Gastroesophageal sphincter (tissue), 4 donors: ENCODE measurements at regions not wholly inside any gene's neighbourhood (a gene's known extent, or its start where the extent isn't known, plus 50 kb on each side); places are given as distances from the start of the nearest gene placed in this dataset.

ENCODE experiments used
- ATAC-seq: fragments of 150-250 bp; one replicate; pipeline ENCODE4 v1.9.1; 2016; ENCODE audit warnings: mild to moderate bottlenecking, moderate library complexity
- H3K27ac ChIP-seq, 4 donors: fragments of 200-600 bp; sonication (generic) in 3 of 4; 1 replicate in 3 of 4; 2 replicates in 1 of 4; pipeline ENCODE4 v1.5.1; 2016 to 2019
- H3K27me3 ChIP-seq: fragments of 200-600 bp; sonication (generic); one replicate; pipeline ENCODE4 v1.5.1; 2019
- H3K36me3 ChIP-seq, 2 donors: fragments of 200-600 bp; sonication (generic); one replicate each; pipeline ENCODE4 v1.5.1; 2019; ENCODE audit warnings: control low read depth in 1 of 2
- H3K4me1 ChIP-seq, 3 donors: fragments of 200-600 bp; sonication (generic); 1 replicate in 2 of 3; 2 replicates in 1 of 3; pipeline ENCODE4 v1.5.1; 2016 to 2019; ENCODE audit warnings: control low read depth in 2 of 3
- H3K4me3 ChIP-seq, 2 donors: fragments of 200-600 bp; sonication (generic); one replicate each; pipeline ENCODE4 v1.5.1; 2019; ENCODE audit warnings: mild to moderate bottlenecking in 1 of 2, moderate library complexity in 1 of 2
- H3K9me3 ChIP-seq, 3 donors: fragments of 200-600 bp; sonication (generic); one replicate each; pipeline ENCODE4 v1.5.1; 2017 to 2019; ENCODE audit warnings: control low read depth in 2 of 3
- EP300 ChIP-seq: sonication (generic); formaldehyde crosslinking; IDR thresholded peaks from one replicate; pipeline ENCODE4 v1.6.1; 2017; ENCODE audit warnings: antibody characterized with exemption, mild to moderate bottlenecking
- POLR2A ChIP-seq, 2 donors: fragments of 450-650 bp; IDR thresholded peaks; one replicate each; pipeline ENCODE4 v1.6.1; 2017; ENCODE audit warnings: antibody characterized with exemption in 2 of 2, mild to moderate bottlenecking in 2 of 2, moderate library complexity in 1 of 2
- POLR2AphosphoS5 ChIP-seq: sonication (generic); formaldehyde crosslinking; IDR thresholded peaks from one replicate; pipeline ENCODE4 v1.6.1; 2017; ENCODE audit warnings: antibody characterized with exemption
- WGBS, 2 donors: methylation state at CpG; one replicate each; pipeline ENCODE4 v1.1.5; 2018; ENCODE audit warnings: low coverage in 1 of 2; 5-methylcytosine and 5-hydroxymethylcytosine counted together
- TF ChIP-seq, protein P1 (sequence below), 4 experiments: fragments of 200-600 bp in 2 of 4; fragments of 450-650 bp in 2 of 4; sonication (generic) in 1 of 4; IDR thresholded peaks; one replicate each; pipeline ENCODE4 v1.5.1; 2017 to 2019; ENCODE audit warnings: antibody characterized with exemption in 4 of 4, mild to moderate bottlenecking in 2 of 4, moderate library complexity in 2 of 4

DNA sequence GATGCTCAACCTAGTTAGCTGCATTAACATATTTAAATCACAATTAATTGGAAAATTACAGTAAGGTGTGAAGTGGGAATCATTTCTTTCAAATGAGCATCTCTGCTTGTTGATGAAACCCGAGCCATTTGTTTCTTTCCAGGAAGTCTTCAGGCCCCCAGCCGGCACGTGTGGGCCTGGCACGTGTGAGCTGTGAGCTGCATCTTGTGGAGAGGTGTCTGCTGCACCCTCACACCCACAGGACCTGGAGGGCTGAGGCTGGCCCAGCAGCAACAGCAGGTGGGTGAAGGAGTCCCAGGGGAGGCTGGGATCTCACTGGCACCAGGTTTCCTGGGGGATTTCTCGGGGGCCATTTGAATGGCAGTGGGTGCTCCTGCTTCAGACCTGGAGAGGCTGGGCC, 372.5 kb upstream of the MKI67 start:
- Histone ChIP-seq H3K36me3 (no peaks in the 10 kb centered on the region), H3K9me3 (no peaks in the 10 kb centered on the region), H3K4me3 (no peak overlapping the region), H3K27me3 (no peaks in the 10 kb centered on the region), H3K27ac (no peak overlapping the region), H3K4me1 (no peaks in the 10 kb centered on the region)
- ATAC-seq, result no peak
- WGBS, 2 donors, result 76% methylated on average over 4 of the region's 5 CpGs
- TF ChIP-seq POLR2A (IDR thresholded peaks at IDR 0.05), result no peak
- TF ChIP-seq EP300, result no peak
- TF ChIP-seq, protein P1, sequence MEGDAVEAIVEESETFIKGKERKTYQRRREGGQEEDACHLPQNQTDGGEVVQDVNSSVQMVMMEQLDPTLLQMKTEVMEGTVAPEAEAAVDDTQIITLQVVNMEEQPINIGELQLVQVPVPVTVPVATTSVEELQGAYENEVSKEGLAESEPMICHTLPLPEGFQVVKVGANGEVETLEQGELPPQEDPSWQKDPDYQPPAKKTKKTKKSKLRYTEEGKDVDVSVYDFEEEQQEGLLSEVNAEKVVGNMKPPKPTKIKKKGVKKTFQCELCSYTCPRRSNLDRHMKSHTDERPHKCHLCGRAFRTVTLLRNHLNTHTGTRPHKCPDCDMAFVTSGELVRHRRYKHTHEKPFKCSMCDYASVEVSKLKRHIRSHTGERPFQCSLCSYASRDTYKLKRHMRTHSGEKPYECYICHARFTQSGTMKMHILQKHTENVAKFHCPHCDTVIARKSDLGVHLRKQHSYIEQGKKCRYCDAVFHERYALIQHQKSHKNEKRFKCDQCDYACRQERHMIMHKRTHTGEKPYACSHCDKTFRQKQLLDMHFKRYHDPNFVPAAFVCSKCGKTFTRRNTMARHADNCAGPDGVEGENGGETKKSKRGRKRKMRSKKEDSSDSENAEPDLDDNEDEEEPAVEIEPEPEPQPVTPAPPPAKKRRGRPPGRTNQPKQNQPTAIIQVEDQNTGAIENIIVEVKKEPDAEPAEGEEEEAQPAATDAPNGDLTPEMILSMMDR (IDR thresholded peaks at IDR 0.05), result no peak
- TF ChIP-seq POLR2AphosphoS5, result no peak

DNA sequence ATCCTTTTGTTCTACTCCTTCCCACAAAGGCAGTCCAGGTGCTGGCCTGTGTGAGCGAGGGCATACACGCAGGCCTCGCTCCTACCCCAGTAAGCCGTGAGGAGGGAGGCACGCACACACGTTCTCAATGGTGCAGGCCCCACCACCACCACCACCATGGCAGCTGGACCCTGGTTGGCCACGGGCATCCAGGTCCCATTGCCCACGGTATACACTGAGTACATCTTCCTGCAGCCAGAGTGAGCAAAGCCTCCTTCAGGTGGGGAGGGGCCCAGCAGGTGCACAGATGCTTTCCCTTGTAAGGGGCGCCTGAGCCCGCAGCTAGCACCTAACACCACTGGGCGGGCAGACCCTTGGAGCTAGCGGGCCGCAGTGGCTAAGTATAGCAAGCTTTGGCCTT, 373.3 kb upstream of the MKI67 start:
- no peak for TF ChIP-seq POLR2AphosphoS5
- TF ChIP-seq POLR2A (IDR thresholded peaks at IDR 0.05), result no peak
- TF ChIP-seq, protein P1 (IDR thresholded peaks at IDR 0.05), result no peak
- TF ChIP-seq EP300, result no peak
- no peak for ATAC-seq

DNA sequence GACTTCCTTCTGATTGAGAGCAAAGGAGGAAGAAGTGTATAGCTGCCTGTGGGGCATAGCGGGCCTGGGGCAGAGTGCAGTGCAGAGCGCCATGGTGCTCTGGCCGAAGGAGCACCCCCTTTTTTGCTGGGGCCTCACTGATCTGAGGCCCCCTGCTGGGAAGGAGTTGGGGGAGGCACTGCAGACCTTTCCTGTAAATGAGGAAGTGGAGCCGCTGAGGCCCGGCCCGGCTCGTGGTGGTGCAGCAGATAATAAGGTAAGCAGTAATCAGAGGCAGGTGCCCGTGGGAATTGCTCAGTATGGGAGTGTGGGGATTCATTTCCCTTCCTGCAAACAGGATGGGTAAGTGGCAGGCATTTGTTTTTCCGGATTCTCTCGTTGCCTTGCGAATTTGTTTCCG, 373.7 kb upstream of the MKI67 start:
- Histone ChIP-seq H3K27me3 (no peaks in the 10 kb centered on the region), H3K9me3 (no peaks in the 10 kb centered on the region), H3K4me3 (no peak overlapping the region), H3K36me3 (no peaks in the 10 kb centered on the region), H3K27ac (no peak overlapping the region), H3K4me1 (no peaks in the 10 kb centered on the region)
- 77 to 82% methylated on average over 6 to 9 of the region's 12 CpGs for WGBS, 2 donors
- TF ChIP-seq EP300 (no peak), POLR2AphosphoS5 (no peak), POLR2A (IDR thresholded peaks at IDR 0.05) (no peak)
- TF ChIP-seq, protein P1 (IDR thresholded peaks at IDR 0.05), result no peak
- ATAC-seq, result no peak

More for the DNA sequence above, 373.3 kb upstream of the MKI67 start:
- Histone ChIP-seq H3K9me3 (no peaks in the 10 kb centered on the region), H3K36me3 (no peaks in the 10 kb centered on the region), H3K4me1 (no peaks in the 10 kb centered on the region), H3K27me3 (no peaks in the 10 kb centered on the region), H3K27ac (no peak overlapping the region), H3K4me3 (no peak overlapping the region)
- 100% methylated on average over 1 to 5 of the region's 13 CpGs for WGBS, 2 donors

DNA sequence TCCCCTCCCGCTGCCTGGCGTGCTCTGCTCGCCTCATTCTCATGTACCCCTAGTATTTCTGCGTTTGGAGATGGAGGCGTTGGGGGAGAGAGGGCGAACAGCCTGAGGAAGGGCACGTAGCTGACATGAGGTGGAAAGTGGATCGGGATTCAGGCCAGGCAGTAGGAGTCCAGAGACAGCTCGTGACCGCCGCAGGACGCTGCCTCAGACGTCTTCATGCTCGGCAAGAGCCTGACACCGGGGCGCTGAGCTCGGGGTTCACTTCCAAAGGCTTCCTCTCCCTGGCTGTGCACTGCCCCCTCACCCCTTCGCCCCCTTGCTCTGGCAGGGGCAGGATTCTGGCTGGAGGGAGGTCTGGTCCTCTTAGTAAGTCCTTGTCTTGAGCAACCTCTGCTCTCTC, 374.4 kb upstream of the MKI67 start:
- WGBS, 2 donors, result 92 to 95% methylated on average over 2 to 8 of the region's 18 CpGs
- no peak overlapping the region for H3K4me3 ChIP-seq

DNA sequence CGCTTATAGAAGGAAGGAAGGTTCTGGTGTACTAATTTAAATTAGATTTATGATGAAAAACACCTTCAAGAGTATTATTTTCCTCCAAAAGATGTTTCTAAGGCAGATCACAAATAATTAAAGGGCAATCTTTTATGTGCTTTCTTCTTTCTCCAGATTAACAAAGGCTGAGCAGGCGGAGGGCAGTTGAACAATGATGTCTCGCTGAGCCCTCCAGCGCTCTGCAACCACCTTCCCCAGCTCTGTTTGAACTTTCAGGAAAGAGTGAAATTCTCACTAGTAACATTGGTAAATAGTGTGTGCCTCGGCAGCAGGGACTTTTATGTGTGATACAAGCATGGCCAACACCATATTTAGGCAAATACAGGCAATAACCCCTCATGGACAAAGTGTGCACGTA, 379.1 kb upstream of the MKI67 start:
- TF ChIP-seq POLR2AphosphoS5 (no peak), POLR2A (IDR thresholded peaks at IDR 0.05) (no peak), EP300 (no peak)
- TF ChIP-seq, protein P1 (IDR thresholded peaks at IDR 0.05), result no peak
- H3K27ac ChIP-seq, result no peak overlapping the region
- H3K36me3 ChIP-seq, result no peaks in the 10 kb centered on the region
- 79 to 81% methylated on average over 4 to 6 of the region's 6 CpGs for WGBS, 2 donors
- no peak overlapping the region for H3K4me3 ChIP-seq
- H3K27me3 ChIP-seq, result peaks cover 22% of the 10 kb centered on the region
- no peaks in the 10 kb centered on the region for H3K4me1 ChIP-seq
- no peak for ATAC-seq
- no peaks in the 10 kb centered on the region for H3K9me3 ChIP-seq

More for the DNA sequence above, 374.4 kb upstream of the MKI67 start:
- Histone ChIP-seq H3K27ac (no peak overlapping the region), H3K9me3 (no peaks in the 10 kb centered on the region), H3K36me3 (no peaks in the 10 kb centered on the region), H3K27me3 (no peaks in the 10 kb centered on the region), H3K4me1 (no peaks in the 10 kb centered on the region)
- TF ChIP-seq POLR2AphosphoS5 (no peak), POLR2A (IDR thresholded peaks at IDR 0.05) (no peak), EP300 (no peak)
- TF ChIP-seq, protein P1 (IDR thresholded peaks at IDR 0.05), result no peak
- no peak for ATAC-seq
